Vagina (tissue), 2 donors: ENCODE measurements at regions not wholly inside any gene's neighbourhood (a gene's known extent, or its start where the extent isn't known, plus 50 kb on each side); places are given as distances from the start of the nearest gene placed in this dataset.
"Not testable (repeated sequence)": the region's sequence is repeated elsewhere in the genome, so short reads cannot be mapped to it uniquely, and the experiment has no call there.

ENCODE experiments used
- DNase-seq, 2 donors: peaks; one replicate each; pipeline ENCODE4 v3.0.0-alpha.2; 2017; ENCODE audit errors: extremely low spot score in 2 of 2
- H3K27ac ChIP-seq: fragments of 200-600 bp; sonication (generic); one replicate; pipeline ENCODE4 v1.5.1; 2019
- H3K27me3 ChIP-seq: fragments of 200-600 bp; sonication (generic); one replicate; pipeline ENCODE4 v1.5.1; 2019
- H3K36me3 ChIP-seq, 2 donors: fragments of 200-600 bp; sonication (generic); one replicate each; pipeline ENCODE4 v1.5.1; 2017 to 2019
- H3K4me1 ChIP-seq: fragments of 200-600 bp; sonication (generic); one replicate; pipeline ENCODE4 v1.5.1; 2019
- H3K4me3 ChIP-seq, 2 donors: fragments of 200-600 bp; sonication (generic); 1 replicate in 1 of 2; 2 replicates in 1 of 2; pipeline ENCODE4 v1.5.1; 2016 to 2019
- H3K9me3 ChIP-seq: fragments of 200-600 bp; sonication (generic); one replicate; pipeline ENCODE4 v1.5.1; 2019
- POLR2A ChIP-seq, 2 donors: fragments of 450-650 bp; IDR thresholded peaks; one replicate each; pipeline ENCODE4 v1.6.1; 2017; ENCODE audit warnings: antibody characterized with exemption in 2 of 2, mild to moderate bottlenecking in 2 of 2, moderate library complexity in 2 of 2
- POLR2AphosphoS5 ChIP-seq, 2 donors: sonication (generic); formaldehyde crosslinking; IDR thresholded peaks; one replicate each; pipeline ENCODE4 v1.9.0; 2017; ENCODE audit warnings: antibody characterized with exemption in 2 of 2, mild to moderate bottlenecking in 2 of 2, low read depth in 1 of 2; ENCODE audit not compliant: insufficient read depth in 1 of 2
- intact Hi-C: fragments of 100-400 bp; cut with DNase I; formaldehyde crosslinking; loops from one replicate; pipeline ENCODE4 v1.15.1; 2023
- TF ChIP-seq, protein P1 (sequence below), 3 experiments: fragments of 450-650 bp in 2 of 3; fragments of 200-600 bp in 1 of 3; sonication (generic) in 1 of 3; IDR thresholded peaks; one replicate each; pipeline ENCODE4 v1.5.1; 2017 to 2019; ENCODE audit warnings: antibody characterized with exemption in 3 of 3, mild to moderate bottlenecking in 2 of 3, moderate library complexity in 2 of 3

DNA sequence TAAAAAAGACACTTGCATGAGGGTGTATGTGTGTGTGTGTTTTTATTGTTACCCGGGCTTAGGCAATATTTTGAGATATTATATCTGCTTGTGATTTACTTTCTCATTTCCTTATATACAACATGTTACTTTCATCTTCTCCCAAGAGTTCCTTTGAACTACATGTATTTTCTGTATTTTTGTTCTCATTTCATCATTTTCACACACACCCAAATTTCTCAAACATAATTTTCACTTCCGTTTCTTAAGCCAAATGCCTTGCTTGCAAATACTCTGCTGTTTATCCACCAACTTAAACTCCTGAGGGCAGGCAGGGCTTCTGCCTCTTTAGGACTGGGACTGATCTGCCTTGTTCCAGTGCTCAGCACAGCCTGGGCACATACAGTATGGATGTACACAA lies 69.3 kb upstream of the FYN start:
- Histone ChIP-seq H3K4me3 (no peak overlapping the region), H3K36me3 (no peaks in the 10 kb centered on the region), H3K27ac (no peak overlapping the region), H3K27me3 (no peaks in the 10 kb centered on the region), H3K9me3 (no peaks in the 10 kb centered on the region), H3K4me1 (no peaks in the 10 kb centered on the region)
- DNase-seq = no peak
- intact Hi-C loops = no loop called here
- no peak for TF ChIP-seq POLR2A (IDR thresholded peaks at IDR 0.05)
- TF ChIP-seq POLR2AphosphoS5 (IDR thresholded peaks at IDR 0.05; ENCODE audit: insufficient read depth in 1 of 2, low read depth in 1 of 2) = no peak
- TF ChIP-seq, protein P1, sequence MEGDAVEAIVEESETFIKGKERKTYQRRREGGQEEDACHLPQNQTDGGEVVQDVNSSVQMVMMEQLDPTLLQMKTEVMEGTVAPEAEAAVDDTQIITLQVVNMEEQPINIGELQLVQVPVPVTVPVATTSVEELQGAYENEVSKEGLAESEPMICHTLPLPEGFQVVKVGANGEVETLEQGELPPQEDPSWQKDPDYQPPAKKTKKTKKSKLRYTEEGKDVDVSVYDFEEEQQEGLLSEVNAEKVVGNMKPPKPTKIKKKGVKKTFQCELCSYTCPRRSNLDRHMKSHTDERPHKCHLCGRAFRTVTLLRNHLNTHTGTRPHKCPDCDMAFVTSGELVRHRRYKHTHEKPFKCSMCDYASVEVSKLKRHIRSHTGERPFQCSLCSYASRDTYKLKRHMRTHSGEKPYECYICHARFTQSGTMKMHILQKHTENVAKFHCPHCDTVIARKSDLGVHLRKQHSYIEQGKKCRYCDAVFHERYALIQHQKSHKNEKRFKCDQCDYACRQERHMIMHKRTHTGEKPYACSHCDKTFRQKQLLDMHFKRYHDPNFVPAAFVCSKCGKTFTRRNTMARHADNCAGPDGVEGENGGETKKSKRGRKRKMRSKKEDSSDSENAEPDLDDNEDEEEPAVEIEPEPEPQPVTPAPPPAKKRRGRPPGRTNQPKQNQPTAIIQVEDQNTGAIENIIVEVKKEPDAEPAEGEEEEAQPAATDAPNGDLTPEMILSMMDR (IDR thresholded peaks at IDR 0.05) = no peak

- H3K9me3 ChIP-seq = no peaks in the 10 kb centered on the region
- no peak for TF ChIP-seq POLR2A (IDR thresholded peaks at IDR 0.05)
- TF ChIP-seq, protein P1 (IDR thresholded peaks at IDR 0.05) = no peak
- no peak for TF ChIP-seq POLR2AphosphoS5 (IDR thresholded peaks at IDR 0.05; ENCODE audit: insufficient read depth in 1 of 2, low read depth in 1 of 2)
- intact Hi-C loops = no loop called here
- no peak for DNase-seq
- H3K27ac ChIP-seq = no peak overlapping the region
- H3K4me1 ChIP-seq = no peaks in the 10 kb centered on the region
- H3K4me3 ChIP-seq = no peak overlapping the region
- no peaks in the 10 kb centered on the region for H3K27me3 ChIP-seq
- H3K36me3 ChIP-seq = no peaks in the 10 kb centered on the region
Observed at GRCh38 chr6:111943266-111943665, 70.0 kb upstream of the FYN start.

GRCh38 chr6:111943726-111944125 lies 70.5 kb upstream of the FYN start:
- DNase-seq = no peak
- no peaks in the 10 kb centered on the region for H3K36me3 ChIP-seq
- intact Hi-C loops = no loop called here
- no peaks in the 10 kb centered on the region for H3K4me1 ChIP-seq
- H3K9me3 ChIP-seq = no peaks in the 10 kb centered on the region
- no peak for TF ChIP-seq POLR2A (IDR thresholded peaks at IDR 0.05)
- TF ChIP-seq POLR2AphosphoS5 (IDR thresholded peaks at IDR 0.05; ENCODE audit: insufficient read depth in 1 of 2, low read depth in 1 of 2) = no peak
- TF ChIP-seq, protein P1 (IDR thresholded peaks at IDR 0.05) = no peak
- no peak overlapping the region for H3K4me3 ChIP-seq
- H3K27ac ChIP-seq = no peak overlapping the region
- no peaks in the 10 kb centered on the region for H3K27me3 ChIP-seq

GRCh38 chr6:111944541-111944940 lies 71.3 kb upstream of the FYN start:
- no peaks in the 10 kb centered on the region for H3K9me3 ChIP-seq
- H3K27me3 ChIP-seq = no peaks in the 10 kb centered on the region
- intact Hi-C loops = no loop called here
- H3K4me3 ChIP-seq = no peak overlapping the region
- H3K27ac ChIP-seq = no peak overlapping the region
- H3K4me1 ChIP-seq = no peaks in the 10 kb centered on the region
- H3K36me3 ChIP-seq = no peaks in the 10 kb centered on the region
- TF ChIP-seq POLR2AphosphoS5 (IDR thresholded peaks at IDR 0.05; ENCODE audit: insufficient read depth in 1 of 2, low read depth in 1 of 2) = no peak
- TF ChIP-seq, protein P1 (IDR thresholded peaks at IDR 0.05) = no peak
- no peak for TF ChIP-seq POLR2A (IDR thresholded peaks at IDR 0.05)
- DNase-seq = no peak

- no peak for DNase-seq
- no peaks in the 10 kb centered on the region for H3K27me3 ChIP-seq
- no peaks in the 10 kb centered on the region for H3K36me3 ChIP-seq
- intact Hi-C loops = no loop called here
- H3K9me3 ChIP-seq = no peaks in the 10 kb centered on the region
- H3K27ac ChIP-seq = no peak overlapping the region
- H3K4me1 ChIP-seq = no peaks in the 10 kb centered on the region
- no peak overlapping the region for H3K4me3 ChIP-seq
- TF ChIP-seq POLR2A (IDR thresholded peaks at IDR 0.05) (no peak), POLR2AphosphoS5 (IDR thresholded peaks at IDR 0.05; ENCODE audit: insufficient read depth in 1 of 2, low read depth in 1 of 2) (no peak)
- TF ChIP-seq, protein P1 (IDR thresholded peaks at IDR 0.05) = no peak
Observed at GRCh38 chr6:111949546-111949945, 76.3 kb upstream of the FYN start.

DNA sequence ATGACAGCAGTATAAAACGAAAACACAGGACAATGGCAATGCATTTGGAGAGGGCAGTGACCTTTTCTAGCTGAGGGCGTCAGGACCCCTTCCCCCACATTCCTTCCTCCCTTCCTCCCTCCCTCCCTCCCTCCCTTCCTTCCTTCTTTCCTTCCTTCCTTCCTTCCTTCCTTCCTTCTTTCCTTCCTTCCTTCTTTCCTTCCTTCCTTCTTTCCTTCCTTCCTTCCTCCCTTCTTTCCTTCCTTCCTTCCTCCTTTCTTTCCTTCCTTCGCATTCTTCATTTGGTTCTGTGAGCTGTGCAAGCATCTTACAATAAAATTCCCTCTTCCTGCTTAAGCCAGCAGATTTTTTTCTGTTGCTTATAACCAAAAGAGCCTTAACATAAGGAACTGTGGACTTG lies 76.7 kb upstream of the FYN start:
- not testable (repeated sequence) for H3K27me3 ChIP-seq, H3K4me1 ChIP-seq, H3K36me3 ChIP-seq, H3K9me3 ChIP-seq, H3K4me3 ChIP-seq, H3K27ac ChIP-seq, DNase-seq
- intact Hi-C loops = loop anchor here (5.0 kb wide), 1 partner anchor 1777 kb away; no protein-coding TSS in a partner anchor
